Glutamatergic neuron (in vitro differentiated cells): ENCODE measurements at regions not wholly inside any gene's neighbourhood (a gene's known extent, or its start where the extent isn't known, plus 50 kb on each side); places are given as distances from the start of the nearest gene placed in this dataset.
"Not testable (repeated sequence)": the region's sequence is repeated elsewhere in the genome, so short reads cannot be mapped to it uniquely, and the experiment has no call there.

ENCODE experiments used
- DNase-seq: peaks from one replicate; pipeline ENCODE4 v3.0.0; 2022
- H3K27ac Mint-ChIP-seq: one replicate; pipeline ENCODE4 v1.8.0; 2020; ENCODE audit warnings: mild to moderate bottlenecking, mixed read lengths, inconsistent platforms; ENCODE audit not compliant: unreplicated experiment
- H3K27me3 Mint-ChIP-seq: one replicate; pipeline ENCODE4 v1.8.0; 2020; ENCODE audit warnings: mild to moderate bottlenecking, moderate library complexity, mixed read lengths, inconsistent platforms; ENCODE audit not compliant: unreplicated experiment
- H3K36me3 Mint-ChIP-seq: one replicate; pipeline ENCODE4 v1.8.0; 2020; ENCODE audit warnings: mild to moderate bottlenecking, mixed read lengths, inconsistent platforms; ENCODE audit not compliant: unreplicated experiment
- H3K4me1 Mint-ChIP-seq: one replicate; pipeline ENCODE4 v1.8.0; 2020; ENCODE audit warnings: mild to moderate bottlenecking, low read depth, mixed read lengths, inconsistent platforms; ENCODE audit not compliant: unreplicated experiment
- H3K4me3 Mint-ChIP-seq: one replicate; pipeline ENCODE4 v1.8.0; 2020; ENCODE audit warnings: mild to moderate bottlenecking, mixed read lengths, inconsistent platforms; ENCODE audit not compliant: unreplicated experiment
- H3K9me3 Mint-ChIP-seq: one replicate; pipeline ENCODE4 v1.8.0; 2020; ENCODE audit warnings: mild to moderate bottlenecking, moderate library complexity, mixed read lengths, inconsistent platforms; ENCODE audit not compliant: unreplicated experiment
- TF ChIP-seq, protein P1 (sequence below): fragments of 200-600 bp; sonication (generic); IDR thresholded peaks from one replicate; pipeline ENCODE4 v1.5.0; 2021; ENCODE audit not compliant: partially characterized antibody, unreplicated experiment

DNA sequence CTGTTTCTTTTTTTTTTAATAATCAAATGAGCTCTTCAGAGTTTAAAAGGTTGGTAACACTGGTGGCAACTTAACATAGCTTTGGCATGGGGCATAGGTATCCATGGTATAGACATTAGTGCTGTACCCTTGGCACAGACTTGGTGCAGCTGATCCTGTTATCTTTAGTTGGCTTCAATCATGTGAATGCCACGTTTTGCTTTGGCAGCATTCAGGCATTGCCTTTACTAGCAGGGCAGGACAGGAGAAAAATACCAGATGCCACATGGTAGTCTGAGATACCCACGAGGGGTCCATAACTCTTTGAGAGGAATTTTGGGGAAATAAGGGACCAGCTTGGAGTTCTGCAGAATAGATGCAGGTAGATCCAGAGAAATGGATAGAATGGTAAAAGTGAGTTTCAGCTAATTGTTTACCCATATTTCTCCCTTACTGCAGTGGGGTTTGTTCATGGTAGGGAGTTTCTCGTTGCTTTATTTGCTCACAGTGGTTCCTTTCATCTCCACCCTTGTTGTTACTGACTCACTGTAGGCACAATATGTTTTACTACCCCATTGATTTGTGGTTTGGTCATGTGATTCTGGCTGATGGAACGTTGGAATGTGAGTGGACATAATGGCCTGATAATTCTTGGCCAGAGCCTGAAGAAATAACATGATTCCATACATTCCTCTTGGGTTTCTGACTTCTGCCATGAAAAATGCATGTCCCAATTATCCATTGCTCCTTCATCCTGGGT lies 342.7 kb downstream of the GLUD2 start:
- DNase-seq = no peak
- Mint-ChIP-seq H3K9me3 (no peaks in the 10 kb centered on the region), H3K36me3 (no peaks in the 10 kb centered on the region), H3K4me3 (no peak overlapping the region), H3K4me1 (no peaks in the 10 kb centered on the region), H3K27me3 (no peaks in the 10 kb centered on the region), H3K27ac (no peak overlapping the region)
- TF ChIP-seq, protein P1, sequence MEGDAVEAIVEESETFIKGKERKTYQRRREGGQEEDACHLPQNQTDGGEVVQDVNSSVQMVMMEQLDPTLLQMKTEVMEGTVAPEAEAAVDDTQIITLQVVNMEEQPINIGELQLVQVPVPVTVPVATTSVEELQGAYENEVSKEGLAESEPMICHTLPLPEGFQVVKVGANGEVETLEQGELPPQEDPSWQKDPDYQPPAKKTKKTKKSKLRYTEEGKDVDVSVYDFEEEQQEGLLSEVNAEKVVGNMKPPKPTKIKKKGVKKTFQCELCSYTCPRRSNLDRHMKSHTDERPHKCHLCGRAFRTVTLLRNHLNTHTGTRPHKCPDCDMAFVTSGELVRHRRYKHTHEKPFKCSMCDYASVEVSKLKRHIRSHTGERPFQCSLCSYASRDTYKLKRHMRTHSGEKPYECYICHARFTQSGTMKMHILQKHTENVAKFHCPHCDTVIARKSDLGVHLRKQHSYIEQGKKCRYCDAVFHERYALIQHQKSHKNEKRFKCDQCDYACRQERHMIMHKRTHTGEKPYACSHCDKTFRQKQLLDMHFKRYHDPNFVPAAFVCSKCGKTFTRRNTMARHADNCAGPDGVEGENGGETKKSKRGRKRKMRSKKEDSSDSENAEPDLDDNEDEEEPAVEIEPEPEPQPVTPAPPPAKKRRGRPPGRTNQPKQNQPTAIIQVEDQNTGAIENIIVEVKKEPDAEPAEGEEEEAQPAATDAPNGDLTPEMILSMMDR = no peak

DNA sequence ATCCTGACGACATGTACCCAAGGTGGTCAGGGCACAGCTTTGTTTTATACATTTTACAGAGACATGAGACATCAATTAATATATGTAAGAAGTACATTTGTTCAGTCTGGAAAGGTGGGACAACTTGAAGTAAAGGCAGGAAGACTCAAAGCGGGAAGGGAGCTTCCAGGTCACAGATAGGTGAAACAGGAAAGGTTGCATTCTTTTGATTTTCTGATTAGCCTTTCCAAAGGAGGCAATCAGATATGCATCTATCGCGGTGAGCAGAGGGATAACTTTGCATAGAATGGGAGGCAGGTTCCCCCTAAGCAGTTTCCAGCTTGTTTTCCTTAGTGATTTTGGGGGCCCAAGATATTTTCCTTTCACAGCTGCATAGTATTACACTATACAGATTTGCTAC lies 358.4 kb downstream of the GLUD2 start:
- Mint-ChIP-seq H3K9me3 (no peaks in the 10 kb centered on the region), H3K36me3 (no peaks in the 10 kb centered on the region), H3K4me1 (no peaks in the 10 kb centered on the region), H3K4me3 (no peak overlapping the region), H3K27me3 (no peaks in the 10 kb centered on the region), H3K27ac (no peak overlapping the region)
- no peak for DNase-seq
- TF ChIP-seq, protein P1 = no peak

DNA sequence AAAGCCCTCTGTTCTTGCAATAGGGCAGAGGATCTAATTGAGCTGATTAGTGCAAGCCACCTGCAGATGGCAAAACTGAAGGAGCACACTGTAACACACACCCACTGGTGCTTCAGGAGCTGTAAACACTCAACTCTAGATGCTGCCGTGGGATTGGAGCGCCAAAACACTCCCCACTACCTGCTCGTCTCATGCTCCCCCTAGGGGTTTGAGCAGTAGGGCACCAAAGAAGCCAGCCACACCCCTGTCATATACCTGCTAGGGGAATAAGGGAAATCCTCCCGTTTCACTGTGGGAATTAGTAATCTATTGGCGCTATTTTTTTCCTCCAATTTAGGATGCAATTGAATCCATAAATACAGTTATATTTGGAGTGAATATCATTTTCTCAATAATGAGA lies 360.2 kb downstream of the GLUD2 start:
- Mint-ChIP-seq H3K4me3 (no peak overlapping the region), H3K27me3 (no peaks in the 10 kb centered on the region), H3K36me3 (no peaks in the 10 kb centered on the region), H3K27ac (no peak overlapping the region), H3K9me3 (no peaks in the 10 kb centered on the region), H3K4me1 (no peaks in the 10 kb centered on the region)
- TF ChIP-seq, protein P1 = no peak
- no peak for DNase-seq

DNA sequence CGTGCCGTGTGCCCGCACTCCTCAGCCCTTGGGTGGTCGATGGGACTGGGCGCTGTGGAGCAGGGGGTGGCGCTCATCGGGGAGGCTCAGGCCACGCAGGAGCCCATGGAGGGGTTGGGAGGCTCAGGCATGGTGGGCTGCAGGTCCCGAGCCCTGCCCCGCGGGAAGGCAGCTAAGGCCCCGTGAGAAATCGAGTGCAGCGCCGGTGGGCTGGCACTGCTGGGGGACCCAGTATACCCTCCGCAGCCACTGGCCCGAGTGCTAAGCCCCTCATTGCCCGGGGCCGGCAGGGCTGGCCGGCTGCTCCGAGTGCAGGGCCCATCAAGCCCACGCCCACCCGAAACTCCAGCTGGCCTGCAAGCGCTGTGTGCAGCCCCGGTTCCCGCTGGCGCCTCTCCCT lies 384.1 kb downstream of the GLUD2 start:
- not testable (repeated sequence) for H3K27me3 Mint-ChIP-seq, H3K9me3 Mint-ChIP-seq, H3K36me3 Mint-ChIP-seq

DNA sequence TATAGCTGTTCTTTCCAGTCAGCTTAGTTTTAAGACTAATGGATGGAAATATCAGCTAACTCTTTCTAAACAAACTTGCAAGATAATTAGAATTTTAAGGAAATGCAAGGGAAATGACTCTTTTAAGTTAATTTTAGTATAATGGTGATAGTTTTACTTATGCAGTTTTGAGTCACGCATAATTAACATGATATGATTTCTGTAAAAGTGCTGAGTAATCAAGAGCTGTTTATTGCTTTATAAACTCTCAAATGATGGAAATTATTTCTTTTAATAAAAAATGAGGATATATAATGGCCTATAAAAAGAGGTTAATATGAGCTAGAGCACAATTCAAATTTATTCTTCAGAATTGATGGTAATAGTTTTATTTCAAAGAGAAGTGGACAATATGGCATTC lies 385.9 kb downstream of the GLUD2 start:
- no peaks in the 10 kb centered on the region for H3K36me3 Mint-ChIP-seq
- TF ChIP-seq, protein P1 = no peak
- no peak for DNase-seq
- H3K9me3 Mint-ChIP-seq = peaks cover 1% of the 10 kb centered on the region
- no peaks in the 10 kb centered on the region for H3K27me3 Mint-ChIP-seq
- no peaks in the 10 kb centered on the region for H3K4me1 Mint-ChIP-seq
- no peak overlapping the region for H3K27ac Mint-ChIP-seq
- no peak overlapping the region for H3K4me3 Mint-ChIP-seq

More for the DNA sequence above, 384.1 kb downstream of the GLUD2 start:
- H3K4me3 Mint-ChIP-seq, H3K4me1 Mint-ChIP-seq, DNase-seq, H3K27ac Mint-ChIP-seq: not testable (repeated sequence)

DNA sequence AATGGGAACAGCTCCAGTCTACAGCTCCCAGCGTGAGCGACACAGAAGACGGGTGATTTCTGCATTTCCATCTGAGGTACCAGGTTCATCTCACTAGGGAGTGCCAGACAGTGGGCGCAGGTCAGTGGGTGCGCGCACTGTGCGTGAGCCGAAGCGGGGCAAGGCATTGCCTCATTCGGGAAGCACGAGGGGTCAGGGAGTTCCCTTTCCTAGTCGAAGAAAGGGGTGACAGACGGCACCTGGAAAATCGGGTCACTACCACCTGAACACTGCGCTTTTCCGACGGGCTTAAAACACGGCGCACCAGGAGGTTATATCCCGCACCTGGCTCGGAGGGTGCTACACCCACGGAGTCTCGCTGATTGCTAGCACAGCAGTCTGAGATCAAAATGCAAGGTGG lies 390.3 kb downstream of the GLUD2 start:
- H3K36me3 Mint-ChIP-seq, H3K9me3 Mint-ChIP-seq, H3K4me3 Mint-ChIP-seq, H3K4me1 Mint-ChIP-seq, DNase-seq, H3K27me3 Mint-ChIP-seq, H3K27ac Mint-ChIP-seq: not testable (repeated sequence)
